Calu3 (cell line): ENCODE measurements at regions not wholly inside any gene's neighbourhood (a gene's known extent, or its start where the extent isn't known, plus 50 kb on each side); places are given as distances from the start of the nearest gene placed in this dataset.

Experiments used
- BruUV-seq: library from RNA; stranded (reverse); fragments of 400-500 nt; replicated peaks from 2 replicates; lab custom pipeline; 2021; lab: Mats Ljungman, UMichigan
- CTCF ChIA-PET: fragments of 300-600 bp; sonication (Branson Sonifier 250); formaldehyde crosslinking; loops from one replicate; lab custom pipeline; 2022; ENCODE audit warnings: antibody characterized with exemption; lab: Charles Lee
- DNase-seq: peaks from one replicate; pipeline ENCODE4 v3.0.0; 2022
- H3K27ac Mint-ChIP-seq: one replicate; pipeline ENCODE4 v1.8.0; 2022; ENCODE audit warnings: mixed read lengths; ENCODE audit not compliant: unreplicated experiment
- H3K27me3 Mint-ChIP-seq: one replicate; pipeline ENCODE4 v1.8.0; 2022; ENCODE audit warnings: mixed read lengths; ENCODE audit not compliant: unreplicated experiment
- H3K36me3 Mint-ChIP-seq: one replicate; pipeline ENCODE4 v1.8.0; 2022; ENCODE audit warnings: mild to moderate bottlenecking, moderate library complexity, mixed read lengths; ENCODE audit not compliant: insufficient read depth, unreplicated experiment
- H3K4me1 Mint-ChIP-seq: one replicate; pipeline ENCODE4 v1.8.0; 2022; ENCODE audit warnings: mild to moderate bottlenecking, low read depth, mixed read lengths; ENCODE audit not compliant: unreplicated experiment
- H3K4me3 Mint-ChIP-seq: one replicate; pipeline ENCODE4 v1.8.0; 2022; ENCODE audit warnings: mild to moderate bottlenecking, low read depth, moderate library complexity, mixed read lengths; ENCODE audit not compliant: unreplicated experiment
- H3K9me3 Mint-ChIP-seq: one replicate; pipeline ENCODE4 v1.8.0; 2022; ENCODE audit warnings: low read depth, mixed read lengths; ENCODE audit not compliant: unreplicated experiment
- intact Hi-C: fragments of 100-400 bp; cut with micrococcal nuclease; formaldehyde crosslinking; loops from one replicate; pipeline ENCODE4 v1.10.0; 2022; ENCODE audit not compliant: unreplicated experiment
- TF ChIP-seq, protein P1 (sequence below): fragments of 200-600 bp; IDR thresholded peaks from one replicate; pipeline ENCODE4 v1.8.0; 2022; ENCODE audit warnings: antibody characterized with exemption; ENCODE audit not compliant: unreplicated experiment

DNA sequence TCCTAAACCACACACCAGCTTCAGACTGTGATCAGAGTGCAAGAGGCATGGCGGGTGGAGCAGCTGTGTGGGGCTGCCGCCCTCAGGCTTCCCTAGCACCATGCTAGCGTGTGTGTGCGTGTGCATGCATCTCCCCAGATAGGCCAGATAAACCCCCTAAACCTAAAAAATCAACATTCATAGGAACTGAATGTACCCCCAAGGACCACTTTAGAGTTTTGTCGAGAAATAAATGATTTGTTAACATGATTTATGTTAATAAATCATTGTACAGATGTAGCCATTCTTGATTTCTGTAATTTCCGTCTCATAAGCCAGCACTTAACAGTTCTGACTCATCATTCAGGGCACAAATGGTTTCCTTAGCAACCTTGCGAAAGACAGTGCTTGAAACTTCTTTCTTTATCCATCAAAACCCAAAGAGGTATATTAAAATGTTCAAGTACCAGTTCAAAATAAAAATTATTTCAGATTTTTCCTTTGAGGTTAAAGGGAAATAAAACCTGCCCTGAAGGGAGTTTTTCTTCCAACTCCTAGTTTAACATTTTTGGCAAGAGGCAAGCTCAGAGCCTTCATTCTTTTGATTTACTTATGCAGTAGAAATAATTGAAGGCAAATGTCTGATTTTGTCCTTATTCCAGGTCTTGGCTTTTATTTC is 206.2 kb upstream of the RGS6 start:
- intact Hi-C loops = loop anchor here (10.0 kb wide), 2 partner anchors 401 to 569 kb away; partner anchors contain the start of gene SIPA1L1
- BruUV-seq = no TSS peak
- Mint-ChIP-seq H3K9me3 (no peaks in the 10 kb centered on the region), H3K4me3 (no peak overlapping the region), H3K4me1 (no peaks in the 10 kb centered on the region), H3K27ac (no peak overlapping the region), H3K27me3 (no peaks in the 10 kb centered on the region), H3K36me3 (no peaks in the 10 kb centered on the region)
- CTCF ChIA-PET = interaction anchor here (0.6 kb wide), 1 partner anchor 261 kb away, joined by 3 read pairs; no protein-coding TSS in a partner anchor
- DNase-seq = no peak
- TF ChIP-seq, protein P1, sequence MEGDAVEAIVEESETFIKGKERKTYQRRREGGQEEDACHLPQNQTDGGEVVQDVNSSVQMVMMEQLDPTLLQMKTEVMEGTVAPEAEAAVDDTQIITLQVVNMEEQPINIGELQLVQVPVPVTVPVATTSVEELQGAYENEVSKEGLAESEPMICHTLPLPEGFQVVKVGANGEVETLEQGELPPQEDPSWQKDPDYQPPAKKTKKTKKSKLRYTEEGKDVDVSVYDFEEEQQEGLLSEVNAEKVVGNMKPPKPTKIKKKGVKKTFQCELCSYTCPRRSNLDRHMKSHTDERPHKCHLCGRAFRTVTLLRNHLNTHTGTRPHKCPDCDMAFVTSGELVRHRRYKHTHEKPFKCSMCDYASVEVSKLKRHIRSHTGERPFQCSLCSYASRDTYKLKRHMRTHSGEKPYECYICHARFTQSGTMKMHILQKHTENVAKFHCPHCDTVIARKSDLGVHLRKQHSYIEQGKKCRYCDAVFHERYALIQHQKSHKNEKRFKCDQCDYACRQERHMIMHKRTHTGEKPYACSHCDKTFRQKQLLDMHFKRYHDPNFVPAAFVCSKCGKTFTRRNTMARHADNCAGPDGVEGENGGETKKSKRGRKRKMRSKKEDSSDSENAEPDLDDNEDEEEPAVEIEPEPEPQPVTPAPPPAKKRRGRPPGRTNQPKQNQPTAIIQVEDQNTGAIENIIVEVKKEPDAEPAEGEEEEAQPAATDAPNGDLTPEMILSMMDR = no peak

- TF ChIP-seq, protein P1 = no peak
- Mint-ChIP-seq H3K27ac (no peak overlapping the region), H3K4me1 (no peaks in the 10 kb centered on the region), H3K27me3 (no peaks in the 10 kb centered on the region), H3K36me3 (no peaks in the 10 kb centered on the region), H3K9me3 (no peaks in the 10 kb centered on the region), H3K4me3 (no peak overlapping the region)
- no peak for DNase-seq
- no TSS peak for BruUV-seq
- CTCF ChIA-PET = no interaction called here
- intact Hi-C loops = loop anchor here (10.0 kb wide), 2 partner anchors 402 to 568 kb away; partner anchors contain the start of gene SIPA1L1
Measured at GRCh38 chr14:71726580-71727021, 205.6 kb upstream of the RGS6 start.

DNA sequence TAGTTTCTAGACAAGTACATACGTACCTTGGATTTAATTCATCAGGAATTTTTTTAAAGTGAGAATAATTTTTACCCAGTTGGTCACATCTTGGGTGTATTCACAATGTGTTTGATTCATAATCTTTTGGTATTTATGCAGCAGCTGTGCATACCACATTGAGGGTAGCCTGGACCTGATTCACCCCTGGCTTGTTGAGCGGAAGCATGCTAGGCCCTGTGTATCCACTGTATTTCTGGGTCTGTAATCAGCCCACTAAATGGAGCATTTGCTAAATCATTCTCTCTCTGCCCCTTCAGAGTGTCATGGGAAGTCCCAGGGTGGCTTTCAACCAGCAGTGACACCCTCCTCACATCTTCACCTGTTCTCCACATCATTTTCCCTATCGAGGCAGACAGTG is 203.8 kb upstream of the RGS6 start:
- Mint-ChIP-seq H3K36me3 (no peaks in the 10 kb centered on the region), H3K4me3 (no peak overlapping the region), H3K27ac (no peak overlapping the region), H3K9me3 (no peaks in the 10 kb centered on the region), H3K4me1 (no peaks in the 10 kb centered on the region), H3K27me3 (no peaks in the 10 kb centered on the region)
- CTCF ChIA-PET = interaction anchor here (0.6 kb wide), 1 partner anchor 134 kb away, joined by 3 read pairs; no protein-coding TSS in a partner anchor
- TF ChIP-seq, protein P1 = no peak
- DNase-seq = no peak
- no TSS peak for BruUV-seq
- intact Hi-C loops = loop anchor here (10.0 kb wide), 2 partner anchors 404 to 566 kb away; partner anchors contain the start of gene SIPA1L1

DNA sequence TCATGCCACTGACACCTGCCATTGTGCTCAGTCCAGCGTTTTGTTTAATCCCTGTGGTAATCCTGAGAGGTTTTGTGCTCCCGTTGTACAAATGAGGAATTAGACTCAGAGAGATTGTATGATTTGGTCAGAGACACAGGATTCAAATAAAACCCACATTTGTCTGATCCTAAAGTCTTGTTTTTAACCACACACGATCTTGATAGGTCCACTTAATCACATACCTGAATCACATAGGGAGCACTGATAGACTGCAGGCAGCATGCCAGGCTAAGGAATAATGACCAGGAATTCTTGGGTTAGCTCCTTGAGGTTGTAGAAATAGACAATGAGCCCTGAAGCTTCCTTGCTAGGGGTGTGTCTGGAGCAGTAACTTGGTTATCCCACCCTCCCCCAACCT is 202.6 kb upstream of the RGS6 start:
- CTCF ChIA-PET = no interaction called here
- Mint-ChIP-seq H3K27me3 (no peaks in the 10 kb centered on the region), H3K36me3 (no peaks in the 10 kb centered on the region)

More for the DNA sequence above, 202.6 kb upstream of the RGS6 start:
- no peak for DNase-seq
- intact Hi-C loops = loop anchor here (10.0 kb wide), 2 partner anchors 405 to 565 kb away; partner anchors contain the start of gene SIPA1L1
- no TSS peak for BruUV-seq
- Mint-ChIP-seq H3K4me3 (no peak overlapping the region), H3K4me1 (no peaks in the 10 kb centered on the region), H3K27ac (no peak overlapping the region), H3K9me3 (no peaks in the 10 kb centered on the region)
- TF ChIP-seq, protein P1 = no peak
